CD4-positive, alpha-beta T cell treated with Interleukin-1 beta for 1 hour (primary cell): ENCODE measurements at regions not wholly inside any gene's neighbourhood (a gene's known extent, or its start where the extent isn't known, plus 50 kb on each side); places are given as distances from the start of the nearest gene placed in this dataset.

Source experiments
- DNase-seq, 2 donors: peaks; one replicate each; pipeline ENCODE4 v3.0.0-alpha.2; 2020 to 2022

GRCh38 chr19:32264568-32264967, 80.8 kb upstream of the ZNF507 start:
- DNase-seq = no peak

GRCh38 chr19:32265995-32266394, 79.4 kb upstream of the ZNF507 start:
- DNase-seq = no peak

- DNase-seq = no peak
Observed at GRCh38 chr19:32266460-32266859, 79.0 kb upstream of the ZNF507 start.

- DNase-seq = no peak
Observed at GRCh38 chr19:32268381-32268780, 77.0 kb upstream of the ZNF507 start.

DNA sequence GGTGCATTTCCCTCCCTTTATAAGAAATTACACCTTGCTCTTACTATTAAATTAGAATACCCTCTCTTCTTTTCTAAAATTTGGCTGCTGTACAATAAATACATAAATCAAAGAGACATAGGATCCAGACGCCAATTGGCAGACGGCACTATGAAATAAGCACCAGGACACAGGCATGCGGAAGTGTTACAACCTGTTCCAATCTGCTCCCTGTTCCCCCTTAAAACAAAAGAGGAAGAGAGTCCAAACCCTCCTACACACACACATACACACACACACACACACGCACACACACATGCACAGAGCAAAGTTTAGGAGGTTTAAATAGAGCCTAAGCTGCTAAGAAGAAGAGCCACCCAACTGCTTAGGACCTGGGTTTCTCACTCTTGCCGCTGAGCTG, 75.6 kb upstream of the ZNF507 start:
- no peak for DNase-seq

GRCh38 chr19:32273483-32273882, 71.9 kb upstream of the ZNF507 start:
- DNase-seq = no peak

DNA sequence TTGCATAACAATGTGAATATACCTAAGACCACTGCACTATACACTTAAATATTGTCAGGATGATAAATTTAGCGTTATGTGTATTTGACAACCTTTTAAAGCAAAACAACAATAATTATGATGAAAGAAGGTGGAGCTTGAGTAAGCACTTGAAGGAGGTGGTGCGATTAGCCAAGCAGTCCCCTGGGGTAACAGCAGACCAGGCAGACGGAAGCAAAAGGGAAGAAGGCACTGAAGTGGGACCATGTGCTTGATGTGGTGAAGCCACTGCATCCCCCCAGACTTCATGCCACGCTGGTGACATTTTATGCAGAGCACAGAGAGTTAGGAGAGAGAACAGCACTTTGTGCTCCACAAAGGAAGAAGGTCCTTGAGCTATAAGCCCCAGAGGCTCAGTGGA, 58.3 kb upstream of the ZNF507 start:
- no peak for DNase-seq

DNA sequence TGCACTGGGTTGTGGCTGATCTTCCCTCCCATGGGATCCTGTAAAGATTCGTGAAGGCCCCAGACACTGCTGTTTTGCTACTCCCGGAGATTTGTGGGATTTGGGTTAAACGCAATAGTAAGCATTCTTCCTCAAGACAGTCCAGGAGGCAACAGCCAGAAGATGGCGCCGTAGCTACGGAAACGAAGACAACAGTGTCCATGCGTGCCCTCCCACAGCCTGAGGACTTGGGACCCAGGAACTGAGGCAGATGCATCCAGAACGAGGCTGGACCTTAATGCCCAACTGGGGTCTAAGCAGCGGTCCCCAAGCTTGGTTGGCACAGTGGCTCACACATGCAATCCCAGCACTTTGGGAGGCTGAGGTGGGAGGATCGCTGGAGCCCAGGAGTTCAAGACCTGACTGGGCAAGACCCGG, 57.6 kb upstream of the ZNF507 start:
- DNase-seq = no peak

GRCh38 chr19:32289566-32290210, 55.7 kb upstream of the ZNF507 start:
- no peak for DNase-seq

GRCh38 chr19:32291876-32292275, 53.5 kb upstream of the ZNF507 start:
- DNase-seq = no peak

GRCh38 chr19:32294871-32295438, 50.5 kb upstream of the ZNF507 start:
- DNase-seq = no peak
